Midbrain (tissue), 1 donor: ENCODE measurements at regions not wholly inside any gene's neighbourhood (a gene's known extent, or its start where the extent isn't known, plus 50 kb on each side); places are given as distances from the start of the nearest gene placed in this dataset.
A peak's percentile ranks its signal among the peaks of the same experiment; 100 is the strongest.

Experiments used
- DNase-seq: peaks from one replicate; lab custom pipeline; 2025; lab: John Stamatoyannopoulos, UW

- no peak for DNase-seq
Observed at GRCh38 chr10:113967126-113967525, 76.5 kb upstream of the ADRB1 start.

GRCh38 chr10:113970641-113971040 lies 73.0 kb upstream of the ADRB1 start:
- DNase-seq, result no peak

- DNase-seq, result no peak
Observed at GRCh38 chr10:113971349-113971973, 72.2 kb upstream of the ADRB1 start.

DNA sequence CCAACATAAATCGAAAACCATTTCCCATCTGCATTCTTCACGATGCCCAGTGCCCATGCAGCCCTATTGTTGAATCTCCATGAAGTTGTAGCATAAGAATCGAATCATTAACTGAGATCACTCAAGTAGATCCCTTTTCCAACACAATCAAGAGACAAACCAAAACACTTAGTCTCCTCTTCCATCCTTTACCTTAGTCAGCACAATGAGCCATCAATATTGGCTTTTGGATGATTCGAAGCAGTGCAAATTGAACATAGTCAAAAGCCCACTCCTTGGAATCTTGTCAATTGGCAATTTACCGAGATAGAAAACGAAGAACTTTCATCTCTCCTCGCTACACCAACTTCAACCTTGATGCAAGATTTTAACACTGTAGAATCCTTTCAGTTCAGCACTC lies 66.5 kb upstream of the ADRB1 start:
- DNase-seq, result no peak

- peak; percentile 74 for DNase-seq
Observed at GRCh38 chr10:113978802-113979201, 64.9 kb upstream of the ADRB1 start.

GRCh38 chr10:113979409-113979808 lies 64.3 kb upstream of the ADRB1 start:
- DNase-seq, result peak; percentile 18

GRCh38 chr10:113980408-113981087 lies 63.1 kb upstream of the ADRB1 start:
- no peak for DNase-seq

DNA sequence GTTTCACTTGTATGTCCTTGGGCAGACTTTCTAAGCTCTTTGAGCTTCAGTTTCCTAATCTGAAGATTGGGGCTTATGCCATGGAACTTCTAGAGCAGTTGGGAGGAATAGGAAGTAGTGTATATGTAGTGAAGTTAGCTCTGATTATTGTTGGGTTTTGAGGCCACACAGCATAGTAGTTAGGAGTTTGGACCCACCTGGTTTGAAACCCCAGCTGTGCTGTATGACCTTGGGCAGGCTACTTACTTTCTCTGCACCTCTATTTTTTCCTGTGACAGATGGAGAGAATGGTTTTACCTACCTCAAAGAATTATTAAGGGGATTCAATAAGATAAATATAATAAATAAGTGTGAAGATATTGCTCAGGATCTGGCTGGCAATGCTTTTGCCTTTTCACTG lies 61.4 kb upstream of the ADRB1 start:
- DNase-seq, result no peak

DNA sequence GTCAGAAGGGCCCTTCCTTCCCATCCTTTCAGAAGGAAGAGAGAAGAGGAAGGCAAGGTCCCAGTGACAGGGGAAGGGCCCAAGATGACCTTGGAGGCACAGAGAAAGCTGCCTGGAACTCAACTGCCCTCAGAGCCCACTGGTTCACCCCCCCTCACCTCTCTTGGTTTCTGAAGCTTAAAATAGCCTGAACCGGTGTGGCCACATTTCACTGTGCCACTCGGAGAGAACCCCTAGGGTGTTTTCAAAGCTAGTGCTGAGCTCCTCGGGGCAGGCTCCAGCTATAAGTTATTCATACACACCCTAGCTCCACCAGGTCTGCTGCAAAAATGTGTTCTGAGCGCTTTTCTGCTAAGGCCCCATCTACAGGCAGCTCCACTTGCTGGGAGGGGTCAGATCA lies 60.9 kb upstream of the ADRB1 start:
- no peak for DNase-seq

DNA sequence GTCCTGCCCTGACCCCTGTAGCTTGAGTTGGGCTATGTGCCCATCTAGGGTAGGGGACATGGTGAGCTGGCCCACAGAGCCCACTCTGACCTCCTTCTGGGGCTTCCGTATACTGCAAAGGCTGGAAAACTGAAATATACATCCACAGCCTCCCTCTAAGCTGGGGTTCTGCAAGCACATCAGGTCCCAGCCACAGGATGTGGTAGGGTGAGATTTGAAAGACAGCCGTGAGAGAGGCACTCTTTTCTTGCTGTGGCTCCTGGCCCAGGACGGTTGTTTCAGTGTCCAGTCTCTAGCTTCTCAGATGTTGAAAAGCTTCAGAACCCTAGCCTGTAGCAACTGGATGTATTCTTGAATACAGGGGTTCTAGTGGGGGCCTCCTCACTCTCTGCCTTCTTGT lies 60.1 kb upstream of the ADRB1 start:
- DNase-seq, result no peak

GRCh38 chr10:113985297-113985844 lies 58.3 kb upstream of the ADRB1 start:
- no peak for DNase-seq

DNA sequence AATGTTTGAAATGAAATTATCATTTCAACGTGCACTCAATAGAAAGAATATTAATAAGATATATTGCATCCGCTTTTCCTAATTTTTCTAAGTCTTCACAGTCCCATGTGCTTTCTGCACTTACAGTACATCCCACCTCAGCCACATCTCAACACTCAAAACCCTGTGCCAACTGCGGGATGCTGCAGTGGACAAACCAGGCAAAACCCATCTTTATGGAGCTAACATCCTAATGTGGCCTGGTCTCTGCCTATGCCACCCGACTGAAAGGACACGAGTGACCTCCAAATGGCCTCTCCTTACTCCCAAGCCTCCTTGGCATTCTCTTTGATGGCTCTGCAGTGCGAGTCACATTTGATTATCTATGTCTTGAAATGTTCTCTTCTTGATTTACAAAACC lies 57.4 kb upstream of the ADRB1 start:
- no peak for DNase-seq

DNA sequence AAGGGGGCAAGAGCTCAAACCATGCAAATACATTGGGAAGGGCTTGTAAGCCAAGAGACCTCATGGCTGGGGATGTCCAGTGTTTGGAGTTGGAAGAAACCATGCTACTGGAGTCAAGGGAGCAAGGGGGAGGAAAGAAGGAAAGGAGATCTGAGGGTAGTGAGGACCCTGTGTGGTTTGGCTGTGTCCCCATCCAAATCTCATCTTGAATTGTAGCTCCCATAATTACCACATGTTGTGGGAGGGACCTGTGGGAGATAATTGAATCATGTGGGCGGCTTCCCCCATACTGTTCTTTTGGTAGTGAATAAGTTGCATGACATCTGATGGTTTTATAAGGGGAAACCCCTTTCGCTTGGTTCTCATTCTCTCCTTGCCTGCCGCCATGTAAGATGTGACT lies 56.5 kb upstream of the ADRB1 start:
- no peak for DNase-seq

DNA sequence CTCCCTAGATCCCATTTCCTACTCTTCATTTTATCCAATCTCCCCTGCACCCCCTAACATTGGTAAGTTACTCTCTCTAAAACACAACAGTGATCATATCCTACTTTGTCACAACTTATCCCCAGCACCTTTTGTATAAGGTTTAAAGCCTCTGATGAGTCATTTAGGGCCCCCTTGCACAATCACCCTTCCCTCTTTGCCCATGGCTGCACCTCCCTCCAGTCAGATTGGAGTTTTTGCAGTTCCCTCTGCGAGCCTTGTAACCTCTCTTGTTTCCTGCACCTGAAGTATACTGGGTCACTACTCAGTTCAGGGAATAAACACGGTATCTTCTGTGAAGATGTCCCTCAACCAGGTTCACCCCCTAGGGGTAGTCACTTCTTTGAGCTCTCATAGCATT lies 55.9 kb upstream of the ADRB1 start:
- DNase-seq, result no peak

DNA sequence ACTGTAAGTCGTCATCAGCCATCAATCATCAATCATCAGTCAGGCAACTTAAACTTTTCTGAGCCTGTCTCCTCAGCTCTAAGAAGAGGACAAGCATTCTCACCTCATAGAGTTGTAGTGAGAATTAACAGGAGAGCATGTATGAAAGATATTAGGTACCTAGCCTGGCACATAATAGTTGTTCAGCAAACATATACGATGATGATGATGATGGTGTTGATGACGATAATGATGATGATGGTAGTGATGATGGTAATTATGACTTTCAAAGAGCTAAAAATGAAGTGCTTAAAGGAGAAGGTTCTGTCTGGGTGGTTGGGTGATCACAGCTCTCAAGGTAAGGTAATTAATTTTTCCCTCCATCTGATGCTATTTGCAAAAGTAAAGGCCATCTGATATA lies 55.1 kb upstream of the ADRB1 start:
- DNase-seq, result no peak

- no peak for DNase-seq
Observed at GRCh38 chr10:113991091-113991860, 52.4 kb upstream of the ADRB1 start.

- no peak for DNase-seq
Observed at GRCh38 chr10:113992471-113993011, 51.1 kb upstream of the ADRB1 start.

DNA sequence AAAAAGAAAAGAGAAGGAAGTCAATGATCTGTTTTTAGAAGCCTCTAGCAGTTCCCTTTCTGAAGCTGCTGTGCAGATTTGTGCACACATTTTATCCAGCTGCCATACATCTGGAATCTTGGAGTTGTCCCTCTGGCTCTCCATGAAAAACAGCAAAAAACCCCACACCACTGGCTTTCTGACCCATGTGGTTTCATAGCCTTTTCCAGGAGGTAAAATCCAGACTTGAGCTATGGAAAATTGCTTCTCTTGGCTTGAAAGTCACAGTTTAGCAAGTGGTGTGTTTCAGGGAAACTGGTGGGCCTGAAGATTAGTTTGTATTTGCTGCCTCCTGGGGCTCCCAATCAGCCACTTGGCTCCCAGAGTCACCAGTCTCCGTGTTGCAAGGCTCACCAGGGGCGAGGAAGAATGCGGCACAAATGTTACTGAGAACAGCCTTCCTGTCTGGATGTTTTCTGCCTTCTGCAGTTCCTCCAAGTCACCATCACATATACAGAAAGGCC lies 50.1 kb upstream of the ADRB1 start:
- DNase-seq, result no peak
